K562 (cell line): ENCODE measurements at regions not wholly inside any gene's neighbourhood (a gene's known extent, or its start where the extent isn't known, plus 50 kb on each side); places are given as distances from the start of the nearest gene placed in this dataset.

Experiments
- ATAC-seq: fragments of 200-7000 bp; cut with Tn5 transposase; 3 replicates; pipeline ENCODE4 v1.9.1; 2020; ENCODE audit warnings: moderate library complexity
- BruUV-seq: library from RNA; stranded (reverse); fragments of 400-500 nt; replicated peaks from 2 replicates; lab custom pipeline; 2021; lab: Mats Ljungman, UMichigan
- CTCF ChIA-PET: fragments of 300-600 bp; formaldehyde crosslinking; extraction: SDS; loops from one replicate; lab custom pipeline; 2021; ENCODE audit warnings: low intra/inter-chr PET ratio; lab: Yijun Ruan, JAX
- POLR2A ChIA-PET: fragments of 300-600, 350-650 bp; sonication (Branson Sonifier 250); formaldehyde crosslinking; extraction: SDS; loops from one replicate; lab custom pipeline; 2021; ENCODE audit warnings: antibody characterized with exemption, inconsistent platforms; lab: Yijun Ruan, JAX
- DNase-seq, 4 experiments: peaks; one replicate each; pipeline versions ENCODE4 v3.0.0 to v3.0.0-alpha.2; 2011 to 2018; ENCODE audit warnings: low spot score in 3 of 4, mixed read lengths in 3 of 4; ENCODE audit errors: extremely low read depth in 1 of 4
- FAIRE-seq: peaks from 2 replicates; lab custom pipeline; 2011; peaks lifted over from hg19 to GRCh38; lab: Jason Lieb, UNC
- H2AFZ ChIP-seq: 2 replicates; pipeline ENCODE4 v1.6.0; 2011; ENCODE audit warnings: low read depth, low read length, control low read depth, inconsistent platforms
- H3K27ac ChIP-seq: fragments of 200-600 bp; 3 replicates; pipeline ENCODE4 v1.8.0; 2011; ENCODE audit warnings: low read depth, mild to moderate bottlenecking, control low read depth, inconsistent platforms, low read length, moderate library complexity, mixed read lengths; ENCODE audit errors: extremely low read depth
- H3K27me3 ChIP-seq, 2 experiments: fragments of 300-600 bp in 1 of 2; 2 replicates in 1 of 2; 3 replicates in 1 of 2; pipeline versions ENCODE4 v1.6.0 to v1.8.0; 2011; ENCODE audit warnings: inconsistent platforms in 2 of 2, low read length in 2 of 2, mild to moderate bottlenecking in 1 of 2, mixed read lengths in 1 of 2, moderate library complexity in 1 of 2; ENCODE audit not compliant: control insufficient read depth in 2 of 2, insufficient read depth in 2 of 2
- H3K36me3 ChIP-seq: fragments of 300-600 bp; 3 replicates; pipeline ENCODE4 v1.8.0; 2011; ENCODE audit warnings: mild to moderate bottlenecking, low read length, inconsistent platforms; ENCODE audit not compliant: control insufficient read depth, insufficient read depth
- H3K4me1 ChIP-seq, 2 experiments: fragments of 200-600 bp in 1 of 2; replicated peaks in 1 of 2; 2 replicates in 1 of 2; 3 replicates in 1 of 2; pipeline versions ENCODE4 v1.5.1 to v1.8.0; 2011; ENCODE audit warnings: inconsistent platforms in 2 of 2, low read length in 2 of 2, mild to moderate bottlenecking in 1 of 2, mixed read lengths in 1 of 2, moderate library complexity in 1 of 2; ENCODE audit not compliant: control insufficient read depth in 2 of 2, insufficient read depth in 2 of 2
- H3K4me2 ChIP-seq: 2 replicates; pipeline ENCODE4 v1.6.1; 2011; ENCODE audit warnings: low read length, control low read depth, inconsistent platforms, mixed read lengths; ENCODE audit not compliant: insufficient read depth
- H3K4me3 ChIP-seq: fragments of 200-600 bp; sonication (generic), shearing (Covaris generic); 2 replicates; pipeline ENCODE4 v1.5.1; 2016; ENCODE audit warnings: control low read depth, inconsistent platforms
- H3K79me2 ChIP-seq: fragments of 200-600 bp; 3 replicates; pipeline ENCODE4 v1.8.0; 2011; ENCODE audit warnings: low read length, inconsistent platforms; ENCODE audit not compliant: control insufficient read depth, insufficient read depth
- H3K9ac ChIP-seq, 2 experiments: 2 replicates each; pipeline versions ENCODE4 v1.6.0 to v1.6.1; 2011; ENCODE audit warnings: low read depth in 2 of 2, low read length in 2 of 2, control low read depth in 1 of 2, inconsistent platforms in 1 of 2, mild to moderate bottlenecking in 1 of 2, mixed read lengths in 1 of 2; ENCODE audit not compliant: insufficient read depth in 1 of 2
- H3K9me1 ChIP-seq: one replicate; pipeline ENCODE4 v1.6.0; 2011; ENCODE audit warnings: inconsistent platforms, mild to moderate bottlenecking, low read length, moderate library complexity; ENCODE audit not compliant: control insufficient read depth, insufficient read depth
- H3K9me3 ChIP-seq: replicated peaks from 2 replicates; pipeline ENCODE4 v1.5.1; 2011; ENCODE audit warnings: low read depth, low read length, inconsistent platforms; ENCODE audit not compliant: control insufficient read depth, insufficient read depth
- H4K20me1 ChIP-seq: replicated peaks from 2 replicates; pipeline ENCODE4 v1.6.1; 2011; ENCODE audit warnings: low read length, inconsistent platforms, mixed read lengths; ENCODE audit not compliant: control insufficient read depth, insufficient read depth
- ARID3A ChIP-seq: IDR thresholded peaks from 2 replicates; pipeline ENCODE4 v1.6.1; 2012; ENCODE audit warnings: low read depth, low read length, improper control_type of control experiment, borderline replicate concordance
- CC2D1A ChIP-seq: fragments of 450-650 bp; IDR thresholded peaks from 2 replicates; pipeline ENCODE4 v1.6.1; 2017; ENCODE audit warnings: mild to moderate bottlenecking
- KAT2B ChIP-seq: IDR thresholded peaks from one replicate; pipeline ENCODE4 v1.6.1; 2012; ENCODE audit warnings: low read depth, mild to moderate bottlenecking, control low read depth, inconsistent platforms, low read length, moderate library complexity
- KLF13 ChIP-seq: fragments of 450-650 bp; IDR thresholded peaks from 2 replicates; pipeline ENCODE4 v1.6.1; 2016; ENCODE audit warnings: missing genetic modification characterization, low read depth, mild to moderate bottlenecking, missing compliant biosample characterization, moderate library complexity, borderline replicate concordance
- NELFE ChIP-seq: IDR thresholded peaks from 2 replicates; pipeline ENCODE4 v1.6.1; 2011; ENCODE audit warnings: mild to moderate bottlenecking; ENCODE audit not compliant: insufficient read depth, insufficient read length
- NFIC ChIP-seq: fragments of 450-650 bp; IDR thresholded peaks from 2 replicates; pipeline ENCODE4 v1.6.1; 2017; ENCODE audit warnings: mild to moderate bottlenecking, inconsistent platforms
- SETDB1 ChIP-seq: IDR thresholded peaks from one replicate; pipeline ENCODE4 v1.6.1; 2012; ENCODE audit warnings: low read length, control low read depth, inconsistent platforms
- ZHX1 ChIP-seq: fragments of 150-350 bp; conservative IDR thresholded peaks from 2 replicates; pipeline ENCODE4 v1.6.1; 2014; ENCODE audit warnings: low read length
- ZNF124 ChIP-seq: sonication (generic); formaldehyde crosslinking; IDR thresholded peaks from 2 replicates; pipeline ENCODE4 v1.8.1; 2022; ENCODE audit warnings: missing genetic modification reagents
- ZNF707 ChIP-seq: fragments of 250-450 bp; sonication (Bioruptor Pico); conservative IDR thresholded peaks from 2 replicates; pipeline ENCODE4 v1.8.0; 2022; ENCODE audit warnings: inconsistent platforms, mild to moderate bottlenecking, moderate library complexity
- WGBS: fragments of 100-300 bp; shearing (Covaris generic); methylation state at CpG from one replicate; pipeline ENCODE4 v1.1.6; 2016; ENCODE audit warnings: low coverage, mixed read lengths; ENCODE audit not compliant: insufficient coverage; ENCODE audit errors: missing lambda C conversion rate; 5-methylcytosine and 5-hydroxymethylcytosine counted together
- in situ Hi-C: fragments of 300-500 bp; cut with MboI; formaldehyde crosslinking; loops from 4 replicates; pipeline ENCODE4 v1.15.0; 2018; ENCODE audit warnings: inconsistent platforms, mixed read lengths
- intact Hi-C: fragments of 100-400 bp; cut with micrococcal nuclease; formaldehyde crosslinking; loops from 2 replicates; pipeline ENCODE4 v1.14.2; 2022

- TF ChIP-seq NFIC (no peak), KAT2B (no peak), ZNF707 (CRISPR knock-in tag) (no peak)
Observed at GRCh38 chr4:181278941-181279340, 964.3 kb upstream of the TENM3 start (continued).

- H2AFZ ChIP-seq, result no peak overlapping the region
- H3K79me2 ChIP-seq, result no peaks in the 10 kb centered on the region
- DNase-seq (no peak), ATAC-seq (no peak), FAIRE-seq (no peak)
- in situ Hi-C loops (no loop called here), intact Hi-C loops (no loop called here)
- H4K20me1 ChIP-seq, result no peaks in the 10 kb centered on the region
- no peak overlapping the region for H3K9ac ChIP-seq
- H3K27ac ChIP-seq, result no peak overlapping the region
- POLR2A ChIA-PET, result no interaction called here
- no TSS peak for BruUV-seq
- TF ChIP-seq SETDB1 (no peak), ZNF124 (CRISPR knock-in tag) (no peak), KLF13 (tag) (no peak), ARID3A (no peak), NELFE (no peak), ZHX1 (no peak), CC2D1A (no peak)
- no peaks in the 10 kb centered on the region for H3K9me1 ChIP-seq
- H3K9me3 ChIP-seq, result no peaks in the 10 kb centered on the region
- no peaks in the 10 kb centered on the region for H3K4me1 ChIP-seq
- no peaks in the 10 kb centered on the region for H3K36me3 ChIP-seq
- no peak overlapping the region for H3K4me3 ChIP-seq
- H3K27me3 ChIP-seq, result no peaks in the 10 kb centered on the region
- 1% methylated on average over 9 of the region's 9 CpGs for WGBS
- CTCF ChIA-PET, result no interaction called here
- H3K4me2 ChIP-seq, result no peak overlapping the region
Observed at GRCh38 chr4:181281451-181281850, 961.8 kb upstream of the TENM3 start.
